GM18868 (cell line): ENCODE measurements at regions not wholly inside any gene's neighbourhood (a gene's known extent, or its start where the extent isn't known, plus 50 kb on each side); places are given as distances from the start of the nearest gene placed in this dataset.
"Not testable (repeated sequence)": the region's sequence is repeated elsewhere in the genome, so short reads cannot be mapped to it uniquely, and the experiment has no call there.

Experiments
- ATAC-seq: cut with Tn5 transposase; IDR thresholded peaks from one replicate; pipeline ENCODE4 v1.9.1; 2021; ENCODE audit warnings: mild to moderate bottlenecking, moderate library complexity; ENCODE audit not compliant: unreplicated experiment

DNA sequence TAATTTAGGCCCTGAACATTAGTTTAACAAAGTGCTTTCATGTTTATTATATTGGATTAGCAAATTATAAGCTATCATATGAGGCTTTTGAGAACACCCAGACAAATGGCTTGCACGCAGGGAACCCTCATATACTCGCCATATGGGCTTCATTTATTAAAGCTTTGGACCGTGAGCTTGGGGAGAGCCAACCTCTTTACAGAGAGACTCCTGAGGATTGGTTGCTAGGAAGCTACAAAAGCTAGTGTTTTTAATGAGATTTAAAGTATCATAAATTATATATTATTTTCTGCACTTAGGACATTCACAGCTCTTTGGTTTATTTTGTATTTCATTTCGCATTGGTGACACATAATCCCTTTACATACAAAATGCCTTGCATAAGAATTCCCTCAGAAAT lies 193.8 kb upstream of the TOX3 start:
- no peak for ATAC-seq

DNA sequence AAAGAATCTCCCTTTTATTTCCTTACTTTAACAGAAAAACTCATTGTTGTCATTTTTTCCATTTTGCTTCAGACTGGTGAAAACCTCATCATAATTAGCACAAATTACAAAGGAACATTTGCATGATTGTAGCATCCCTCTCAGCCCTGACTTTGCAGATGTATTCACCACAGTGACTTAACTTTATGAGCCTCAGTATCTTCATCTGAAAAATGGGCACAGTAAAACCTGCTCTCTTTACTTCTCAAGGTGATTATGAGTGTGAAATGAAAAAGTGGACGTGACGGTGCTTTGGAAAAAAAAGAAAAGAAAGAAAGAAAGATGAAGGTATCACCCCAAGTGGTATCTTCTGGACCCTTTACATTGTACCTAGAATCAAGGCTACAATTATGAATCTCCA lies 193.4 kb upstream of the TOX3 start:
- ATAC-seq = no peak

DNA sequence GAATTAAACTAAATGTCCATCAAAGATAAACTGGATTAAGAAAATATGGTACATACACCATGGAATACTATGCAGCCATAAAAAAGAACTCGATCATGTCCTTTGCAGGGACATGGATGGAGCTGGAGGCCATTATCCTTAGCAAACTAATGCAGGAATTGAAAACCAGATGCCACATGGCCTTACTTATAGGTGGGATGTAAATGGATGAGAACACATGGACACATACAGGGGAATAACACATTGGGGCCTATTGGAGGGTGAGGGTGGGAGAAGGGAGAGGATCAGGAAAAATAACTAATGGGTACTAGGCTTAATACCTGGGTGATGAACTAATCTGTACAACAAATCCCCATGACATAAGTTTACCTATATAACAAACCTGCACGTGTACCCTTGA lies 192.0 kb upstream of the TOX3 start:
- not testable (repeated sequence) for ATAC-seq

DNA sequence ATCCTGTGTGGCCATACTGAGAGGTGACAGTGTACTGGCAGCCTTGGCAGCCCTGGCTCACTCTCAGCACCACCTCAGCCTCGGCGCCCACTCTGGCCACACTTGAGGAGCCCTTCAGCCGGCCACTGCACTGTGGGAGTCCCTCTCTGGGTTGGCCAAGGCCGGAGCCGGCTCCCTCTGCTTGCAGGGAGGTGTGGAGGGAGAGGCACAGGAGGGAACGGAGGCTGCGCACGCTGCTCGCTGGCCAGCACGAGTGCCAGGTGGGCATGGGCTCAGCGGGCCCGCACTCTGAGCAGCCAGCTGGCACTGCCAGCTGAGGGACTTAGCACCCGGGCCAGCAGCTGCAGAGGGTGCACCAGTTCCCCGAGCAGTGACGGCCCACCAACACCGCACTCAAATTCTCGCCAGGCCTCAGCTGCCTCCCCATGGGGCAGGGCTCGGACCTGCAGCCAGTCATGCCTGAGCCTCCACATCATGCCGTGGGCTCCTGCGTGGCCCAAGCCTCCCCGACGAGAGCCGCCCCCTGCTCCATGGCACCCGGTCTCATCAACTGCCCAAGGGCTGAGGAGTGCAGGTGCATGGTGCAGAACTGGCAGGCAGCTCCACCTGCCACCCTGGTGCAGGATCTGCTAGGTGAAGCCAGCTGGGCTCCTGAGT lies 184.4 kb upstream of the TOX3 start:
- ATAC-seq = no peak

DNA sequence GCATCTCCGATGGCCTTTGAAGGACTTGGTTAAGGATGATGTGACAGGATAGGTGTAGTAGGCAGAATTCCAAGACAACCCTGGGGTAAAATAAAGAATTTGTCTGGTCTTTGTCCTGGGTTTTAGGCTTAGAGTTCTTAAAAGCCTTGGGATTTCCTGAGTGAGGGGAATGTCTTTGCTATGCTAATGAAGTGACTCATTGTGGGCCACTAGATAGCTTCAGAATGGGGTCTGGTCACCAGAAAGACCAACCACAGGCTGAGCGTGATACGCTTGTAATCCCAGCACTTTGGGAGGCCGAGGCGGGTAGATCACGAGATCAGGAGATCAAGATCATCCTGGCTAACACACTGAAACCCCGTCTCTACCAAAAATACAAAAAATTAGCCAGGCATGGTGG lies 182.8 kb upstream of the TOX3 start:
- no peak for ATAC-seq

DNA sequence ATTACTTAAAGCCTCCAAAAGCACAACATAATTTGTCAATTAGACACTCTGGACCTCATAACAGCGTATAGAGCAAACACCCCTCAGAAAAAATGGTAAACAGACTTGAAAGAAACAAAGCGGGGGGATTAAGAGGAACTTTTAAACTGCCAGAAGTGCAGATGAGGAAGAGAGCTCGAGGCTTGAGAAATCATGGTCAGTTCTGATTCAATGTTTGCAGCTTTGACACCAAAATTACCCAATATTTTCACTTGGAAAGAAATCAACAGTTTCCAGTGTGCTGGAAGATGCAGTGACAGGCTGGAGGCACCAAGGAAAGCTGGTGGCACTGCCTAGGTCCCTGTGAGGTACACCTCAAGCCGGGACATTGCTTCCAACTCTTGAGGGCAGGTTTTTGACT lies 180.9 kb upstream of the TOX3 start:
- ATAC-seq = no peak

DNA sequence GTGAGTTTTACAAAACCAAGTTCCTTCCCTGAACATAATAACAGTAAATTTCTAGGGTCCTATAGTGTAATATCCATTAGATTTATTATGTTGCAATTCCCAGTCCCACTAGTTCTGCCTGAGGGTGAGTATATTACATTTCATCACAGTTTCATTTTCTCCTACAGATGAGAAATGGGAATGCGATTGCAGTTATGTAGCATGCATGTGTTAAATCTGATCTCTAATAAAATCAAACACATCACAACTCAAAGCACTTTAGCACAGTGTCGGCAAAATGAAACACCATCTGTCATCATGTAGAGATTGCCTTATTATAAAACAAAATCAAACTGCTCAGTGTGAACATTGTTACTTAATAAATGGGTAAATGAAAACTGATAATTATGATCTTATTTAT lies 180.5 kb upstream of the TOX3 start:
- ATAC-seq = no peak

DNA sequence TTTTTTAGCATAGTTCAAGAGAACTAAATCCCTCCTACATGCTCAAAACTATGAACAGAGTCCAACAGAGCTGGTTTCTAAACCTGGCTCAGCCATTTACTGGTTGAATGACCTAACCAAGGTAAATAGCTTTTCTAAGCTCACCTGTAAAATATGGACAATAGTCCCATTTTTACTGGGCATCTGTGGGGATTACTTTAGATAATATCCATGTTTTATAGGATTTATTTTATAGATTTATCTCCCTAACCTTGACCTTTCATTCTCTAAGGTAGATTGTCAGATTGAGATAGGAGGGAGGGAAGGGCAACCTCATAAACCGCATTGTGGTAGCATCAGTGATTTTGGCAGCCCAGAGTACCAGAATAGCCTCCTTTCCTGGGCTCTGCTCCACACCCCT lies 178.5 kb upstream of the TOX3 start:
- ATAC-seq = no peak

DNA sequence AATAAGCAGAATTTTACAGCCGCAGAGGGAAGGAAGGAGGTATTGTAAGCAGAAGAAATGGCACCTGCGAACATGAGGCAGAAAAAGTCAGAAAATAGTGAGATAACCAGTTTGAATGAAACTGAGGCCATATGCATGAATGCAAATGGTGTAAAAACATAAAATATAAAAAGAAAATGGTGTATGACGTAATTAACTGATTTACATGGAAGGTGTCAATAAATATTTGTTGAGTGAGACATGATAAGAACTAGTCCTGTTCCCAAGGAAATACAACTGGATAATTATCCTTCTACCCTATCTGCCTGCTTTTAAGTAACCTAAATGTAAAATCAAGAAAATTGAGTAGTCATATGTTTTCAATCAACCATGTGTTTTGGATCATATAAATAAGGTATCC lies 178.1 kb upstream of the TOX3 start:
- no peak for ATAC-seq

DNA sequence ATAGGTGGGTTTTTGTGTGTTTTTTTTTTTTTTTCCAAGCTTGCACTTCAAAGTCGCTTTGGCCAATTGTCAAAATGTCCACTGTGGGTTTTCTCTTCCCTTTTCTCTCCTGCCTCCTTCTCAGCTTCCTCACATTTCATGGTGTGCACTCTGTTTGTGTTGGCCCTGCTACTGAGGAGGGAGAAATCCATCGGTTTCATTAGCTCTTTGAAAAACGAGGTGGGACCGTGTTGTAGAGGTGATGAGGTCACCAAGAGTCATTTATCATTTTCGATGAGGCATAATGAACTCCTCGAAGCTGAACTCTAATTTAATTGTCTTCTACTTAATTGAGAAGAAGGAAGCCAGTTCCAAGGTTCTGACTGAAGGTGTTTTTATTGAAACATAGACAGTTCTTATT lies 174.4 kb upstream of the TOX3 start:
- no peak for ATAC-seq

DNA sequence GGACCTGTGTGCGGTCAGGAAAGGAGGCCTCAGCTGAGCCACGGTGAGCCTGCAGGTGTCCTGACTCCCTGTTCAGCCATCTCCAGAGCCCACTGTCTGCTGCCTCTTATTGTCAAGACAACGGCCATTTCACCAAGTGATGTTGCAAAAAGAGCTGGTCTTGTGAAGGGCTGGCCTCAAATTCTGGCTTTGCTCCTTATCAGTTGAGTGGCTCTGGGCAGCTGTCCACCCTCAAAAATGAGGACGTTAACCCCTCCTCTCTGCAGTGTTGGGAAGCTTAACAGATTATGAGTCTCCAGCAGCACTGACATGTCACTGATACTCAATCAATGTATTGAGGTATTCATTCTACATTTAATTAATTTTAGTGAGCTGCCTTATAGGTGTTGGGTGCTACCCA lies 171.1 kb upstream of the TOX3 start:
- no peak for ATAC-seq

DNA sequence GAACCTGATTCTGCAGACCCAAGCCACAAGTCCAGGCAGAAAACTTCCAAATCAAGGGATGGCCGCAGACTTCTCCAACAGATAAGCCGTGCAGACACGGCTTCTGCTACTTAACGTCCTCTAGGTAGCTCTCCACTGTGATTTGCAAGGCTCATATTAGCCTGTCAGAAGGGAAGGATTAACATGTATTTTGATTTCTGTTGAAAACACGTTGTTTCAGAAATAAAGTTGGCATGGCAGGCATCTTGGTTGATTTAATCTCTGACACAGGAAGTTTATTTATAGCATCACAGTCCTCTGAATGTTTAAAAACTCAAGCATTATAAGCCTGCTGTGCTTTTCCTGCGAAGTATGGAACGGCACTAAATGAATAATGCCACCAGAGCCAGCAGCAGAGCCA lies 166.8 kb upstream of the TOX3 start:
- ATAC-seq = no peak

DNA sequence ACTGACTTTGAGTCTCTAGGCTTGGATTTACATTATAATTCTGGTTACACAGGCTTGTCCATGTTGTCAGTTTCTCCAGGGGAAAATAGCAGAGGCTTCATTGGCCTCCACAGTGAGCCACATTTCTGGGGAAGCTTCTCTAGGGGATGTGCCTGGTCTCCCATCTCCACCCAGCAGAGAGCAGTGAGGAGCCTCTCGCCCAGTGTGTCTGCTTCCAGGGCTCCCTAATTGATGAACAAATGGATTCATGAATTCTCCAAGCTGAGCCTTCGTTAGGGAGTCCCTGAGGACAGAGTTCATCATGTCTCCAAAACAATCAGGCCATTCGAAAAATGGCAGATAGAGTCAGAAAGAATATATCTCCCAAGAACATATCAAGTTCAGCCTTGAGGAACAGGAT lies 162.4 kb upstream of the TOX3 start:
- no peak for ATAC-seq

DNA sequence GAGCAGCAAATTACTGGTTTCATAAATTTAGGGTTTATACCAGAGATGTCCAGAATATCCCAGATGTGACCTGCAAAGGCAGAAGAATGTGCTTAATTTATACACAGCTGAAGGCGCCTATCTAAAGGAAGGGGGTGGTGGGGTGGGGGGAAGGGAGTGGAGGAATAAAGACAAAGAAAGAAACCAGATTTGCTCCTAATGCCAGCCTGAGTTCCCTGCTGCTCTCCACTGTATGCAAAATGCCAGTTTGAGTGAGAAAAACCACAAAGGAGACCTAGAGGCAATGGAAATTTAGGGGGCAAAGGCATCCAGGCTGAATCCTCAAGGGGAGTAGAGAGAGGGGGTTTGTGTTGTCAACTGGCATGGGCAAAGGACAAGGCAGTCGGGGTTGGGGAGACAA lies 161.5 kb upstream of the TOX3 start:
- ATAC-seq = no peak

DNA sequence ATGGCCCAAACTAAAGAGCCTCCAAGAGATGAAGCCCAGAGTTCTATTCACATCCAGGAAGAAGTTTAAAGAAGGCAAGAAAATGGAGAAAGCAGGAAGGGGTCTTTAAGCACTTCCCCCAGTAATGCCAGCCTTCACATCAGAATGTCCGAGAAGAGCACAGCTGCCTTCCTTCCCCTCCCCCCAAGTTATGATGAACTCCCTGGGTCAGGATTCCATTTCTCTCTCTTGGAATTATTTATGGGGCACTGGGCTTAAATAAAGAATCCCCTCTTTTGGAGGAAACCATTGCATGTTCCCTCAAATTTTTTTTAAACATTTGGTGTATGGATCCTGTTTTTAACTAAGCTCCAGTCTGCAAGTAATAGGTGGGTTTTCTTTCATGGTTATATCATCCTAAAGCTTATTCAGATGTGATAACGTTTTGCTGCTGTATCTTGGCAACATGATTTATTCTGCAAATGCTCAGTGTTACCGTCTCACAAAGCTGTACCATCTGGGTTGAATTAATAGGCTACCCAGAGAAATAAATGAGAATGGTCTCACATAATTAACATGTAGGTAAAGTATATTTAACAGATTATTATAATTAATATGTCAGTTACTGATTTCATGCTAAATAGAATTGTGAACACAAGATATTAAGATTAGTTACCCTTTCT lies 160.9 kb upstream of the TOX3 start:
- no peak for ATAC-seq

DNA sequence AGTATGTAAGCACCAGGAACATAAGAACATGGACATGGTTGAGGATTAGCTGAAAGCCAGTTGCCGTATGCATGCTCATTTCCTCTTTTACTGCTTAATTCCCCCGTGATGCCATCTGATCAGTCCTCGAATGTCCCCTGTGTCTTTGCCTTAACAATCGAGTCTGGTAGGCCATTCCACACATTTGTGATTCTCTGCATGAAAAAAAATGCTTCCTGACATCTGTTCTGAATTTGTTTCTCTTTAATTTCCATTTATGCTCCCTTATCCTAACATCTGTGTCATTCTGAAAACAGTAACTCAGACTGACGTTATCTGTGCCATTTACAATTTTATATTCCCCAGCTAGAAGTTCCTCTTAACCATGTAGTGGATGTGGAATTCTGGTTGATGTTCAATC lies 158.2 kb upstream of the TOX3 start:
- ATAC-seq = no peak

DNA sequence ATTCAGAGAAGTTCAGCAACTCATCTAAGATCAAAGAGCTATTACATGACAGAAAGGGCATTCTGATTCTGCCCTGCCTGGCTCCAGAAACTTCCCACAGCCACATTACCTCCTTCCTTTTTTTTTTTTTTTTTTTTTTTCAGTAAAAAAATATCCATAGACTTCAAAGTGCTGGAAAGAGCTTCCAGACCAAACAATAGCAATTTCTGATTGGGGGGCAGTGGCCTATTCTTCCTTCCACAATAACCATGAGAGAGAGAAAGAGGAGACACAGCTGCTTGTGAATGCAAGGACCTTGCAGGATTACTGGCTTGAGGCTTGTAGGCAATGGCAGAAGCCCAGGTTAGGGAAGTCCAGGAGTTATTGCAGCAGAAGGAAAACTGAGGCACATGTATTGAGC lies 151.0 kb upstream of the TOX3 start:
- no peak for ATAC-seq

DNA sequence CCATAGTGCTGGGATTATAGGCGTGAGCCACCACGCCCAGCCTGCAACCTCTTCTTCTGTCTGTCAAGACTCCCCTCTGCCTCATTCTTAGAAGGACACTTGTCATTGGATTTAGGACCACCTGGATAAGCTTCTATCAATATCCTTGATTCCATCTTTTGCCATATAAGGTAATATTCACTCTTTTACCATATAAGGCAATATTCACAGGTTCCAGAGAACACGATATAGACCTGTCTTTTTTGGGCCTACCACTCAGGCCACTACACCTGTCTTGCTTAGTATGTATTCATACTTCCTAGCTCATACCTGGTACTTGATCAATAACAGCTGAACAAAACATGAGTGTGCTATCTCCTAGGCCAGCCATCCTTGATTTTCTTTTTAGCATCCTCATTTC lies 149.2 kb upstream of the TOX3 start:
- ATAC-seq = no peak

DNA sequence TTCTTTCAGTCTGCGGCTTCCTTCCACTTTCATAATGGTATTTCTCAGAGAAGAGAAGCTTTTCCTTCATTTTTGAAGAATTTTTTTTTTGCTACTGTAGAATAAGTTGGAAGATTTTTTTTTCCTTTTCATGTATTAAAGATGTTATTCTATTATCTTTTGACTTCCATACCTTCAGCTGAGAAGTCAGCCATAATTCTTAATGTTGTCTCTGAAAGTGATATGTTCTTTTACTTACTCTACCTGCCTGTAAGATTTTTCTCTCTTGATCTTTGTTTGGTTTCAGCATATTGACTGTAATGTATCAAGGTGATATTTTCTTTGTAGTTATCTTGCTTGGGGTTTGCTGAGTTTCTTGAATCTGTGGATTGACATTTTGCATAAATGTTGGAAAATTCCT lies 143.5 kb upstream of the TOX3 start:
- no peak for ATAC-seq

DNA sequence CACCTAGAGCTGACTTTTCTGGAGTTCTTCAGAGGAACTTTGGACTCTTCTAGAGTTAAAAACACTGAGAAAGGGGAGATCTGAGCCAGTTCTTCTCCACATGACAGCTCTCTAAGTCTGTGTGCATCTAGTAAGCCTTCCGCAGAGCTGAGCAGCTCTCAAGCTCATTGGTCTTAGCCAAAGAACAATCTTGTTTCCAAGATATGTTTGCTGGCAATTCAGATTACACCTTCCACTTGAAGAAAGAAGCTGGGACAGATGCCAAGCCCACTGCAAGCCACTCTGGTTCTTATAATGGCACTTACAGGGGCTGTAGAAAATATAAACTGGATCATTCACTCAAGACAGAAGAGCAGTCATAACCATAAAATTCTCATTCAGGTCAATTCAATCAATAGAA lies 134.1 kb upstream of the TOX3 start:
- no peak for ATAC-seq

DNA sequence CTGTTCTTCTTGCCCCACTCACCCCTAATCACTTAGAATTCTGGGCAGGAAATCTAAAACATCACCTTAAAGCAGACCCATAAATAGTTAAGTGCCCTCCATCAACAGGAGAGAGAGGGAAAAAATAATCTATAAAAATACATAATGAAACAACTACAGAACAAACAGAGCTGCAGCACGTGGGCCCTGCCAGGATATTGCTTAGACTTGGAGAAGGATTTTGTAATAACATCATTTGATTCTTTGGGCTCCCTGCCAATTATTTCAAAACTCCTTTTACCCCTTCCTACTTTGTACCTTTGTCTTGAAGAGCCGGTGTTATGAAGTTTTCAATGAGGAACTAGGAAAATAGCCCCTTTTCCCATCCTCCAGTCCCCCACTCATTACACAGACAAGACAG lies 130.6 kb upstream of the TOX3 start:
- ATAC-seq = no peak

DNA sequence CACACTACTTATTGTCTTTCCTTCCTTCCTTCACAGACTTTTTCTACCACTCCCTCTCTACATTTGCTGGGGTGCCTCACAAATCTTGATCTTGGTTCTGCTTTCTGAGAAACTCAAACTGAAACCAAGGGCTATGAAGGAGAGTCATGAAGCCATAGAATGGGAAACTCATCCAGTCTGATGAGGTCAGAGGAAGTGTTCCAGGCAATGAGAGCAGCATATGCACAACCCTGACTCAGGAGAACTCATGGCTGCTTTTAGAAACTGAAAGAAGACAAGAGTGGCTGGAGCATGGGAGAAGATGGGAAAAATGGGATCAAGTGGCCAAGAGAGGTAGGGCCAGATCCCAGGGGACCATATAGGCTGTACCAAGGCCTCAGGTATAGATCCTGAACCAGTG lies 130.0 kb upstream of the TOX3 start:
- ATAC-seq = no peak

DNA sequence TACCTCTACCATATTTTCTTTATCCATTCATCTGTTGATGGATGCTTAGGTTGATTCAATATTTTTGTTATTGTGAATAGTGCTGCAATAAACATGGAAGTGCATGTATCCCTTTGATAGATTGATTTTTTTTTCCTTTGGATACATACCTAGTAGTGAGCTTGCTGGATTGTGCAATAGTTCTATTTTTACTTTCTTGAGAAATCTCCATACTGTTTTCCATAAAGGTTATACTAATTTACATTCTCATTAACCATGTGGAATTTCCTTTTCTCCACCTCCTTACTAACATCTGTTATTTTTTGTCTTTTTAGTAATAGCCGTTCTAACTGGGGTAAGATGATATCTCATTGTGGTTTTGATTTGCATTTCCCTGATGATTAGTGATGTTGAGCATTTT lies 124.6 kb upstream of the TOX3 start:
- ATAC-seq = no peak
